ENCODE measurements at regions not wholly inside any gene's neighbourhood (a gene's known extent, or its start where the extent isn't known, plus 50 kb on each side); places are given as distances from the start of the nearest gene placed in this dataset.

DNA sequence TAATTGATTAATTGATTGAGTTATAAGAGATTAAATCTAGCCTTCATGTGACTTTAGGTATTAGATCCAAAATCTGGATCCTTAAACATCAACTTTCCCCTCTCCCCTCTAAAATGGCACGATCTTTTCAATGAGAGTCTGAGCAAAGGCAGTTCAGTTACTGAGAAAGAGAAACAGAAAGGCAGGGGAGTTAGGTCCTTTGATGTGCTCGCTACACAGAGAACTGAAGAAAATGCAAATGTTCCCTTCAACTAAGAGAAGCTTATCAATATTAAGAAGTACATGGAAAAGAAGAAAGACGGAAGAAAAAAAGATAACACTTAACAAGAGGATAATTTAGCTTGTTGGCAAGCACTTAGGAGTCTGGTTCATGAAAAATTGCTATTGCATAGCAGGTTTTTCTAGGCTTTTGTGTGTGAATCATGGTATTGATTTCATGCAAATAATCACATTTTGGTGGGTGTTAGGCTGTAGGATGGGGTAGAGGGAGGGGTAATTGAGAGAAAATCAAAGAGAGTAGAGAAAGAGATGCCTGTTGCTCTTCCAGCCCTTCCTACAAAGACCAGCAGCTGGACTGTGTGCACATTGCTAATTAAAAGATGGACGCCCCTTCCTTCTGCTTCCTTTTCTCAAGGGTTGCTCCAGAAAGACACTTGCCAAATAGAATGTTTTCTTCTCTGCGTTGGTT, 307.6 kb upstream of the PLXNA2 start:
- Mint-ChIP-seq H3K36me3 (ENCODE audit: low read depth) (no peaks in the 10 kb centered on the region), H3K27me3 (peaks cover 2% of the 10 kb centered on the region), H3K4me1 (no peaks in the 10 kb centered on the region), H3K4me3 (no peak overlapping the region), H3K27ac (no peak overlapping the region), H3K9me3 (no peaks in the 10 kb centered on the region)
- intact Hi-C loops (cut with micrococcal nuclease): no loop called here
- no peak for DNase-seq

DNA sequence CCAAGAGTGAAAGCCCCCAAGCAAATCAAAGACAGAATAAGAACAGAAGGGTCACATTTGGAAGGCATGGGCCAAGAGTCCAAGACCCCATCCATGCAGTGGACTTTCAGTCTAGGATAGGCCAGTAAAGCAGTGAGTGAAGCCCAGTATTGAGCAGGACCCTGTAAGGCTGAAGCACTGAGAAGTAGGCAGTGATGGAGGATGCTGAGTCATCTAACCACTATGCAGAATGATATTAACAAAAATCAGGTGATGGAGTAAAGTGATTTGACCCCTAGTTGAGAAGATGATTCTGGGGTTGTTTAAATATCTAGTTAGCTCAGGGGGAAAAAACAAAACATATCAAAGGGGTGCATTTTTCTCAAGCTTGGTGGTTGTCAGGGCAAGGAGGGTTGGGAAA, 308.7 kb upstream of the PLXNA2 start:
- no peaks in the 10 kb centered on the region for H3K9me3 Mint-ChIP-seq
- no peak overlapping the region for H3K27ac Mint-ChIP-seq
- no peaks in the 10 kb centered on the region for H3K27me3 Mint-ChIP-seq
- H3K4me1 Mint-ChIP-seq: no peaks in the 10 kb centered on the region
- H3K36me3 Mint-ChIP-seq (ENCODE audit: low read depth): no peaks in the 10 kb centered on the region
- intact Hi-C loops (cut with micrococcal nuclease): no loop called here
- DNase-seq: no peak
- no peak overlapping the region for H3K4me3 Mint-ChIP-seq

DNA sequence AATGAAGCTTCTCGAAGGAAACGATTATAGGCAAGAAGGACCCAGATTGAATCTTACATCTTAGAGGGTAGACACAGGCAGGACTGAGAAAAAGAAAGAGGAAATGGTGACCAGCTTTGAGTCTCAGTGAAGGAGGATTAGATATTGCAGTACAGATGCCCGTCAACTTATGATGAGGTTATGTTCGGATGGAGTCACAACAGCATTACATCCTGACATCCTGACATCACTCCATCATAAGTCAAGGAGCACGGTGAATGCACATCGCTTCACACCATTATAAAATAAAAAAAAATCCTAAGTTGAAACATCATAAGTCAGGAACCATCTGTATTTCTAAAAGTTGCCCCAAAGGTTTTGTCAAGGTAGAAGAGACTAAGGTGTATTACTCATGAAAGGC, 312.3 kb upstream of the PLXNA2 start:
- no peaks in the 10 kb centered on the region for H3K36me3 Mint-ChIP-seq (ENCODE audit: low read depth)
- no peak for DNase-seq
- H3K27ac Mint-ChIP-seq: no peak overlapping the region
- no peaks in the 10 kb centered on the region for H3K27me3 Mint-ChIP-seq
- no peak overlapping the region for H3K4me3 Mint-ChIP-seq
- intact Hi-C loops (cut with micrococcal nuclease): no loop called here
- no peaks in the 10 kb centered on the region for H3K4me1 Mint-ChIP-seq
- no peaks in the 10 kb centered on the region for H3K9me3 Mint-ChIP-seq

DNA sequence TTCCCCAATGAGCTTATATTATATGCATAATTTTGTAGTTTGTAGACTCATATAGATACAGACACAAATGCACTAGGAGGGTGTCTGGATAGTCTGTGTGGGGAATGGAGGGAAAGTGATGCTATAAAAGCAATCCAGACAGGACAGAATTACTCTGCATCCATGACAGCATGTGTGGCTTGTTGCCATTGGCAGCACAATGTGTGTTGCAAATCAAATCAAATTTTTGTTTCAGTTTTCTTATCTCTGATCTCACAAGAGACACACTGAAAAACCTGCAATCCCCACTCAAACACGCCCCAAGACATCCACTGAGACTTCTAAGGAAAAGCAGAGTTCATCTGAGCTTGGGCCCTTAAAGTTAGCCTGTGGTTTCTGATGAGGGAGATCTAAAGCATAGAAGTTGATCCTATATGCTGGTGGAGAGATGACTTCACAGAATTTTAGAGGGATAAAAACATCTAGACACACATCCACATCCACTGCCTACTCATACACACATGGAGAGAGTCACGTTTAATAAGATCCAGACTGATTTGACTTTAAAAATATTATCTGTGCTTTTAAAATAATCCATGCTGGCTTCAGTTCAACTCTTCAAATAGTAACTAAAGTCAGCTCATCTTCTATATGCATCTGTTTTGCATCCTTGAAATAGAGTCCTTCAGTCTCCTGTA, 313.0 kb upstream of the PLXNA2 start:
- no peaks in the 10 kb centered on the region for H3K27me3 Mint-ChIP-seq
- H3K36me3 Mint-ChIP-seq (ENCODE audit: low read depth): no peaks in the 10 kb centered on the region
- no peak for DNase-seq
- no peaks in the 10 kb centered on the region for H3K4me1 Mint-ChIP-seq
- H3K27ac Mint-ChIP-seq: no peak overlapping the region
- H3K9me3 Mint-ChIP-seq: no peaks in the 10 kb centered on the region
- H3K4me3 Mint-ChIP-seq: no peak overlapping the region
- intact Hi-C loops (cut with micrococcal nuclease): no loop called here

DNA sequence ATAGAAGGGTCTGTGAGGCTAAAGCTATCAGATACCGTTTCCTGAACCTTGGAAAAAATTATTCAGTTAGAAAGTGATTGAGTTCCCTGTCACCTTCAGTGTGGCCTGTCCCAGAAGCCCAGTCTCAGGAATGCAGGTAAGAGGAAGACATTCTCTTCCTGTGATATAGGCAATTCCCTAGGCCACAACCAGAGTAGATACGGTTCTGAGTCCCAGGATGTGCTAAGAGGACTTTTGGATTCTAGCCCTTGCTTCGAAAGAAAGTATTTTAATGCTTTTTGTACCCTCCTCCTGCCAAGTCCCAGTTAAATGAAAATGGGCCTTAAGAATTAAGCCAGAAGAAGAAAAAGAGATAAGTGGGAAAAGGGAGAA, 313.5 kb upstream of the PLXNA2 start:
- H3K9me3 Mint-ChIP-seq: no peaks in the 10 kb centered on the region
- no peaks in the 10 kb centered on the region for H3K4me1 Mint-ChIP-seq
- intact Hi-C loops (cut with micrococcal nuclease): no loop called here
- H3K36me3 Mint-ChIP-seq (ENCODE audit: low read depth): no peaks in the 10 kb centered on the region
- no peak overlapping the region for H3K4me3 Mint-ChIP-seq
- H3K27me3 Mint-ChIP-seq: no peaks in the 10 kb centered on the region
- H3K27ac Mint-ChIP-seq: no peak overlapping the region
- DNase-seq: no peak

DNA sequence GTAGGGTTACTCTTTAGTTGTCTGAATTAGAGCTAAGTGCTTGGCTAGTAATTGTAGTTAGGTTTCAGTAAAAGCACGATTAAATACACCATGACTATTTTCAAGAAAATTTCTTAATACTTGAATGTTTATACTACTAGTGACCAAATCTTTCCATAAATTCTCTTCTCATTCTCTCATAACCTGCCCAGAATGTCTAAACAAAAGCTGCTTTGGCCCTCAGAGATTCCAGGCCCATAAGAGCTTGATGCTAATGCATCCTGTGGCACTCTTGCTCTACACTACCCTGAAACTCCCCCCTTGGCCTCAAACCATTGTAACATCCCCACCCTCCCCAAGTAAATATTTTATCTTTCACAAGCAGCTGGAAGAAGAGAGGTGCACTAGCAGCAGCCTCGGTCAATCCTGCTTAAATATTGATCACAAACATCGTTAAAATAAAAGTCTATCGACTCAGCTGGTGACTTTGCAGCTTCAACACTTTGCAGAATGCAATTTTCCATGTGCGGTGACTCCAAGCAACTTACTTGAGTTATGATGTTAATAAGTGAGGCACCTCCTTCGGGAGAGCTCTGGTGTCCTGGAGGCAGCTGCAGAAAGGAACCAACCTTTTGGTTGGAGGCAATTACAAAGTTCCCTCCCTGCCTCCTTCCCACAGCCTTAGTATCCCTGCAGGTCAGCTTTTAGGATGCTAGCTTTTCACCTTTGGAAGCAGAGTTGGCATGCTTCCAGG, 315.6 kb upstream of the PLXNA2 start:
- no peak overlapping the region for H3K4me3 Mint-ChIP-seq

DNA sequence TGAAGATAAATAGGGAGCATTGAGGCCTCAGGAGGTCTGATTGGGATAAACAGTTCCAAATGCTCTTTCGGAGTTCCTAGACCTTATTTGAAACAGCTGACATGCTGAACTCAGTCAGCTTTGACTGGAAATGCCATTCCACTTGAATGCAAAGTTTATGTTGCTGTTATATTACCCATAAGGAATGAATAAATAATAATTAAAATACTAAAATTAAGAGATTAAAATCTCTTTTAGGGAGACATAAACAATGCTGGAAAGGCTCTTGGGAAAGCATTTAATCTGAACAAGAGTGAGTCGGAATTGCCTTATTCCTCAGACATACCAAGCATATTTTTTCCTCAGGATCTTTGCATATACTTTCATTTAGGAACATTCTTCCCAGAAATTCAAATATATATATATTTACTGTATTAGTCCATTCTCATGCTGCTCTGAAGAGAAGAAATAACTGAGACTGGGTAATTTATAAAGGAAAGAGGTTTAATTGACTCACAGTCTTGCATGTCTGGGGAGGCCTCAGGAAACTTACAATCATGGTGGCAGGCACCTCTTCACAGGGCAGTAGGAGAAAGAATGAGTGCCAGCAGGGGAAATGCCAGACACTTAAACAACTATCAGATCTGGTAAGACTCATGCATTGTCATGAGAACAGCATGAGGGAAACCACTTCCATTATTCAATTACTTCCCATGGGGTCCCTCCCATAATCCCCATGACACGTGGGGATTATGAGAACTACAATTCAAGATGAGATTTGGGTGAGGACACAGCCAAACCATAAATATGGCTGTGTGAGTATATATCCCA, 318.2 kb upstream of the PLXNA2 start:
- no peaks in the 10 kb centered on the region for H3K9me3 Mint-ChIP-seq
- no peak overlapping the region for H3K4me3 Mint-ChIP-seq
- no peaks in the 10 kb centered on the region for H3K4me1 Mint-ChIP-seq
- intact Hi-C loops (cut with micrococcal nuclease): no loop called here
- DNase-seq: no peak
- H3K27ac Mint-ChIP-seq: no peak overlapping the region
- no peaks in the 10 kb centered on the region for H3K36me3 Mint-ChIP-seq (ENCODE audit: low read depth)
- no peaks in the 10 kb centered on the region for H3K27me3 Mint-ChIP-seq

More for the DNA sequence above, 315.6 kb upstream of the PLXNA2 start:
- H3K4me1 Mint-ChIP-seq: no peaks in the 10 kb centered on the region
- H3K36me3 Mint-ChIP-seq (ENCODE audit: low read depth): no peaks in the 10 kb centered on the region
- H3K9me3 Mint-ChIP-seq: no peaks in the 10 kb centered on the region
- H3K27me3 Mint-ChIP-seq: no peaks in the 10 kb centered on the region
- no peak for DNase-seq
- no peak overlapping the region for H3K27ac Mint-ChIP-seq
- intact Hi-C loops (cut with micrococcal nuclease): no loop called here

DNA sequence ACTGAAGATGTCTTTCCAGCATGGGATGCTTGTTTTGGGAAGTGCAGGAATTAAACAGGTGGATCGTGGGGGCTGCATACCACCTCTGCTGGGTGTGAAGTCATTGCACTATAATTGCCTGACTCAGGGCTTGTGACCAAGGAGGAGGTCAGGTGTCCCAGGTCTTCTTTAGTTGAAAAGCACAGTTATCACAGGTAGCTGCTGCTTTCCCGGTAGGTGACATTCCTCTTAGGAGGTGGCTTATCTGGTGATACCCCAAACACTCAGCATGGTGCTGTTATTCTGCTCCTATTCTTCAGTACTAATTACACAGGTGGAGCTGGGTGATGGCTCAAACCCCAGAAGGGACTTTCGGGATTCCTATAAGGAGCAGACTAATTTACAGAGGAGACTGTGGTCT, 320.3 kb upstream of the PLXNA2 start:
- DNase-seq: no peak
- intact Hi-C loops (cut with micrococcal nuclease): no loop called here
- no peaks in the 10 kb centered on the region for H3K36me3 Mint-ChIP-seq (ENCODE audit: low read depth)
- H3K4me3 Mint-ChIP-seq: no peak overlapping the region
- H3K9me3 Mint-ChIP-seq: no peaks in the 10 kb centered on the region
- no peak overlapping the region for H3K27ac Mint-ChIP-seq
- no peaks in the 10 kb centered on the region for H3K4me1 Mint-ChIP-seq
- no peaks in the 10 kb centered on the region for H3K27me3 Mint-ChIP-seq

DNA sequence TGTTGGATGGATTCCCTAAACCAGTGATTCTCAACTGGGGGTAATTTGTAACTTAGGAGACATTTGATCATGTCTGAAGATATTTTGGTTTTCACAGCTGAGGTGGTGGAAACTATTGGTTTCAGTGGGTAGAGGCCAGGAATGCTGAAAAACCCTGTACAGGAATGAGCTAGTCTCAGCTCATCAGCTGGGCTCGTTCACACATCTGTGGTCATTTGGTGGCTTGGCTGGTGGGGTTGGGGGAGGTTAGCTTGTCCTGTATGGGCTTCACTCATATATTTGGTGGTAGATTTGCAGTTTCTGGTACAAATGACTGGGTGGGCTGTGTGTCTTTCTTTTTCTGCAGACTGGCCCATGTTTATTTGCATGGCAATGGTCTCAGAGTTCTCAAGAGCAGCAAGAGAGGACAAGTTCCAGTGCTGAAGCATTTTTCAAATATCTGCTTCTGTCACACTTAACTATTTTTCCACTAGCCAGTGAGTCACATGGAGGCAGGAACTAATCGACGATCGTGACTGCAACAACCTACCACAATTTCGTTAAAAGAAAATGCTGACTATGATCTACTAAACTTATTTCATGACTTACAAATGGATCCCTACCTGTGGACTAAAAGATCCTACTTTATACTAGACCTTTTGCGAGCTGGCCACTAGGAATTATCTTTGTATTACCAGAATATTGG, 321.7 kb upstream of the PLXNA2 start:
- no peak for DNase-seq
- H3K27me3 Mint-ChIP-seq: no peaks in the 10 kb centered on the region
- intact Hi-C loops (cut with micrococcal nuclease): no loop called here
- no peaks in the 10 kb centered on the region for H3K9me3 Mint-ChIP-seq
- H3K4me1 Mint-ChIP-seq: no peaks in the 10 kb centered on the region
- no peaks in the 10 kb centered on the region for H3K36me3 Mint-ChIP-seq (ENCODE audit: low read depth)
- H3K27ac Mint-ChIP-seq: no peak overlapping the region
- H3K4me3 Mint-ChIP-seq: no peak overlapping the region

DNA sequence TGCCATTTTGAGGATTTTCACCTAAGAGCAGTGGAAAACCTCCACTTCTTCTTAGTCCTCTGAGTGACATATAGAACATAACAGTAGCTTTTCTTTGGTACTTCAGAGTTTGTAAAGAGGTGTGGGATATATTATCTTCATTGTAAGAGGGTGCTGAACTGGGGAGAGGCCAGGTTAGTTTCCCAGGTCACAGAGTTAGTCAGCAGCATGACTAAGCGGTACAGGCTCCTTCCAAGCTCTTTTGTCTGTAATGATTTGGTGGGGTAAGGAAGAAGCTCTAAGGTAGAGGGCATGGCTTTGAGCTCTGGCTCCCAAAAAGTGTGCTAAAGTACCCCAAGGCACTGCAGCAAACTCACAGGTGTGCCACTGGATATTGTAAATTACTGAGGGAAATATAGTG, 325.0 kb upstream of the PLXNA2 start:
- no peaks in the 10 kb centered on the region for H3K36me3 Mint-ChIP-seq (ENCODE audit: low read depth)
- H3K4me1 Mint-ChIP-seq: no peaks in the 10 kb centered on the region
- H3K9me3 Mint-ChIP-seq: no peaks in the 10 kb centered on the region
- peaks cover 2% of the 10 kb centered on the region for H3K27me3 Mint-ChIP-seq
- H3K27ac Mint-ChIP-seq: no peak overlapping the region
- no peak overlapping the region for H3K4me3 Mint-ChIP-seq
- intact Hi-C loops (cut with micrococcal nuclease): no loop called here
- no peak for DNase-seq

DNA sequence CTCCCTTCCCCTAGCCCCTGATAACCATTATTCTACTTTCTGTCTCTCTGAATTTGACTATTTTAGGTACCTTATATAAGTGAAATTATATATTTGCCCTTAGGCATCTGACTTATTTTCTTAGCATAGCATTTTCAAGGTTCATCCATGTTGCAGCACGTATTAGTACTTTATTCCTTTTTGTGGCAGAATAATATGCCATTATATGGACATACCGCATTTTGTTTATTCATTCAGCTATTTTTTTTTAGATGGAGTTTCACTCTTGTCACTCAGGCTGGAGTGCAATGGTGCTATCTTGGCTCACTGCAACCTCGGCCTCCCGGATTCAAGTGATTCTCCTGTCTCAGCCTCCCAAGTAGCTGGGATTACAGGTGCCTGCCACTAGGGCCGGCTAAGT, 326.2 kb upstream of the PLXNA2 start:
- intact Hi-C loops (cut with micrococcal nuclease): no loop called here
- H3K4me3 Mint-ChIP-seq: no peak overlapping the region
- H3K27ac Mint-ChIP-seq: no peak overlapping the region
- H3K9me3 Mint-ChIP-seq: no peaks in the 10 kb centered on the region
- H3K36me3 Mint-ChIP-seq (ENCODE audit: low read depth): no peaks in the 10 kb centered on the region
- no peaks in the 10 kb centered on the region for H3K4me1 Mint-ChIP-seq
- peaks cover 2% of the 10 kb centered on the region for H3K27me3 Mint-ChIP-seq
- DNase-seq: no peak

DNA sequence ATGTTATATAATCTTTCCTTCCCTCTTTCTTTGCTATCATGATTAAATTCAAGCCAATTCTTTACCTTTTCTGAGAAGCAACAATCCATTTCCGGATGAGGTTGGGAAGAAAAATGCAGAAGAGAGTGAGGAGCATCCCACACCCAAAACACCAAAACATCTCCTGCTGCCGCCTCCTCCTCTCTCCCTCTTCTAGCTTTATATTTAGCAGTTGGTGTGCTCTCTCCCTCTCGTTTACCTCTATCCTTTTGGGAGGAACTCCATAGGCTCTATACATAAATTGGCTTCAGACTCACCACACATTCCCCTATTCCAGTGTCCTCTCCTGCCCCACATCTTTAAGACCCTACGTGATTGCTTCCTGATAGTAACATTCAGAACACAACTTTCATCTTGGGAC, 332.2 kb upstream of the PLXNA2 start:
- no peaks in the 10 kb centered on the region for H3K9me3 Mint-ChIP-seq
- no peaks in the 10 kb centered on the region for H3K4me1 Mint-ChIP-seq
- H3K4me3 Mint-ChIP-seq: no peak overlapping the region
- no peaks in the 10 kb centered on the region for H3K36me3 Mint-ChIP-seq (ENCODE audit: low read depth)
- H3K27me3 Mint-ChIP-seq: peaks cover 2% of the 10 kb centered on the region
- H3K27ac Mint-ChIP-seq: no peak overlapping the region
- intact Hi-C loops (cut with micrococcal nuclease): no loop called here
- no peak for DNase-seq

DNA sequence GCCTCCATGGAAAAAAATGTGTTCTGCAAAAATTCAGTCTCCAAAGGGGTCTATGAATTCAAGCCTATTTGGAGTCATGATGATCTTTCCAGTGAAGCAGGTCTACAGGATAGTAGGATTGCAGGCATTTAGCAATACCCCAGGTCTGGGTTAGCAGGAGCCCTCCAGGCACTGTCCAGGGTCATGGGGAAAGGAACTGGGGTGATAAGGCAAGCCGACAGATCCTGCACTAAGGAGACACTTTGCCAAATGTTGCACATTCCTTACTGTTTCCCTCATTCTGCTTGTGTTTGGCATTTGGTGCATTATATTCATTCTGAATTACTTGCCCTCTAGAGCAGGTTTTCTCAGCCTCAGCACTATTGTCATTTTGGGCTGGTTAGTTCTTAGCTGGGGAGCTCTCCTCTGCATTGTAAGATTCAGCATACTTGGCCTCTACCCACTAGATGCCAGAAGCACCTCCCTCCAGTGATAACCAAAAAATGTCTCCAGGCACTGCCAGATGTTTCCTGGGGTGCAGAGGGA, 333.3 kb upstream of the PLXNA2 start:
- Mint-ChIP-seq H3K9me3 (no peaks in the 10 kb centered on the region), H3K36me3 (ENCODE audit: low read depth) (no peaks in the 10 kb centered on the region), H3K4me3 (no peak overlapping the region), H3K27ac (no peak overlapping the region), H3K27me3 (peaks cover 2% of the 10 kb centered on the region), H3K4me1 (no peaks in the 10 kb centered on the region)
- intact Hi-C loops (cut with micrococcal nuclease): no loop called here
- DNase-seq: no peak

Measured in activated CD4-positive, alpha-beta T cell treated with anti-CD3 and anti-CD28 coated beads, Interleukin-2, amount 10 ng/mL, durations not matched to agents 24 days and 14 days (primary cell).